ENCODE measurements at regions not wholly inside any gene's neighbourhood (a gene's known extent, or its start where the extent isn't known, plus 50 kb on each side); places are given as distances from the start of the nearest gene placed in this dataset.

GRCh38 chr1:30111431-30111830 lies 612.0 kb downstream of the MATN1 start:
- 1 to 3% methylated on average over 14 of the region's 14 CpGs for WGBS, 2 donors
- Histone ChIP-seq H3K27ac (no peak overlapping the region), H3K27me3 (peaks cover 0 to 79% (median 68%) of the 10 kb centered on the region in 7 donors), H3K9me3 (no peaks in the 10 kb centered on the region), H3K36me3 (no peaks in the 10 kb centered on the region), H3K4me3 (no peak overlapping the region), H3K4me1 (peaks cover 0 to 5% (median 0%) of the 10 kb centered on the region in 9 donors)
- peak; percentile 52 to 87 (median 80) for ATAC-seq
- TF ChIP-seq CTCF (IDR thresholded peaks at IDR 0.05): peak; percentile 22 to 77 (median 65)
- intact Hi-C loops (cut with DNase I): loop anchor here in 8 of 10 donors (1.0 to 10.0 kb wide), 8 partner anchors 273 to 874 kb away; partner anchors contain the start of gene PTPRU (in 4 of the 8)
- peak; percentile 36 to 50 for DNase-seq

- H3K27me3 ChIP-seq: peaks cover 0 to 80% (median 73%) of the 10 kb centered on the region in 7 donors
Measured at GRCh38 chr1:30110846-30111245, 612.5 kb downstream of the MATN1 start.

GRCh38 chr1:30109853-30110252 lies 613.5 kb downstream of the MATN1 start:
- TF ChIP-seq CTCF (IDR thresholded peaks at IDR 0.05): no peak
- peaks cover 0 to 5% (median 0%) of the 10 kb centered on the region in 9 donors for H3K4me1 ChIP-seq
- intact Hi-C loops (cut with DNase I): loop anchor here in 9 of 10 donors (5.0 to 10.0 kb wide), 11 partner anchors 195 to 875 kb away; partner anchors contain the start of genes PTPRU (in 6 of the 9) and MECR (in 1 of the 9)
- DNase-seq: peak in 1 of 2 donors; percentile 28
- H3K27me3 ChIP-seq: peaks cover 0 to 89% (median 73%) of the 10 kb centered on the region in 7 donors
- no peak overlapping the region for H3K27ac ChIP-seq
- ATAC-seq: peak in 5 of 8 donors; percentile 48 to 81 (median 55)
- 42 to 51% methylated on average over 10 of the region's 10 CpGs for WGBS, 2 donors
- no peak overlapping the region for H3K4me3 ChIP-seq
- H3K9me3 ChIP-seq: no peaks in the 10 kb centered on the region
- no peaks in the 10 kb centered on the region for H3K36me3 ChIP-seq

More at GRCh38 chr1:30110846-30111245, 612.5 kb downstream of the MATN1 start:
- WGBS, 2 donors: 49 to 50% methylated on average over 11 of the region's 11 CpGs
- TF ChIP-seq CTCF (IDR thresholded peaks at IDR 0.05): no peak
- no peaks in the 10 kb centered on the region for H3K36me3 ChIP-seq
- H3K27ac ChIP-seq: no peak overlapping the region
- no peak for ATAC-seq
- intact Hi-C loops (cut with DNase I): loop anchor here in 8 of 10 donors (1.0 to 10.0 kb wide), 8 partner anchors 274 to 874 kb away; partner anchors contain the start of gene PTPRU (in 4 of the 8)
- DNase-seq: no peak
- H3K4me1 ChIP-seq: peaks cover 0 to 5% (median 0%) of the 10 kb centered on the region in 9 donors
- no peak overlapping the region for H3K4me3 ChIP-seq
- no peaks in the 10 kb centered on the region for H3K9me3 ChIP-seq

- intact Hi-C loops (cut with DNase I): loop anchor here in 5 of 10 donors (5.0 to 10.0 kb wide), 5 partner anchors 193 to 873 kb away; partner anchors contain the start of genes PTPRU (in 2 of the 5) and MECR (in 1 of the 5)
- Histone ChIP-seq H3K27ac (no peak overlapping the region), H3K9me3 (no peaks in the 10 kb centered on the region), H3K27me3 (peaks cover 0 to 93% (median 76%) of the 10 kb centered on the region in 7 donors), H3K4me1 (peaks cover 0 to 5% (median 0%) of the 10 kb centered on the region in 9 donors), H3K4me3 (no peak overlapping the region), H3K36me3 (no peaks in the 10 kb centered on the region)
- WGBS, 2 donors: 61 to 63% methylated on average over 4 of the region's 4 CpGs
- DNase-seq (no peak), ATAC-seq (no peak)
- no peak for TF ChIP-seq CTCF (IDR thresholded peaks at IDR 0.05)
Measured at GRCh38 chr1:30108186-30108585, 615.2 kb downstream of the MATN1 start.

Data from heart right ventricle (tissue), 16 donors.